K562 (cell line): ENCODE measurements at regions not wholly inside any gene's neighbourhood (a gene's known extent, or its start where the extent isn't known, plus 50 kb on each side); places are given as distances from the start of the nearest gene placed in this dataset.

ENCODE experiments used
- AFF1 ChIP-seq, 2 experiments: fragments of 450-650 bp; IDR thresholded peaks; 2 replicates each; pipeline ENCODE4 v1.6.1; 2018; ENCODE audit warnings: mild to moderate bottlenecking in 2 of 2, low read depth in 1 of 2; ENCODE audit not compliant: partially characterized antibody in 2 of 2
- PTRF ChIP-seq: fragments of 450-650 bp; IDR thresholded peaks from 2 replicates; pipeline ENCODE4 v1.6.1; 2016; ENCODE audit warnings: mild to moderate bottlenecking, missing genetic modification characterization, missing compliant biosample characterization
- ZBTB2 ChIP-seq: fragments of 450-650 bp; IDR thresholded peaks from 2 replicates; pipeline ENCODE4 v1.6.1; 2016; ENCODE audit warnings: antibody characterized with exemption
- ZNF280B ChIP-seq: fragments of 250-450 bp; sonication (Bioruptor Pico); IDR thresholded peaks from 2 replicates; pipeline ENCODE4 v1.5.1; 2021; ENCODE audit warnings: mild to moderate bottlenecking
- ZNF398 ChIP-seq: fragments of 250-450 bp; sonication (Bioruptor Pico); IDR thresholded peaks from 2 replicates; pipeline ENCODE4 v1.8.0; 2021; ENCODE audit warnings: moderate library complexity, mild to moderate bottlenecking, inconsistent platforms
- ZNF436 ChIP-seq: fragments of 250-450, 450-650 bp; sonication (Bioruptor Pico); formaldehyde crosslinking; IDR thresholded peaks from 2 replicates; pipeline ENCODE4 v1.7.0; 2020; ENCODE audit warnings: mild to moderate bottlenecking

- TF ChIP-seq AFF1 (IDR thresholded peaks at IDR 0.05; ENCODE audit: low read depth in 1 of 2, partially characterized antibody in 2 of 2), result no peak
- no peak for TF ChIP-seq ZNF436
- TF ChIP-seq PTRF (tag), result no peak
- no peak for TF ChIP-seq ZNF398 (CRISPR knock-in tag)
- no peak for TF ChIP-seq ZNF280B (CRISPR knock-in tag)
- no peak for TF ChIP-seq ZBTB2
- TF ChIP-seq, all 486 proteins: peak for 0
Measured at GRCh38 chr12:70101064-70101463, 142.2 kb upstream of the CNOT2 start (continued).
